H9 (cell line): ENCODE measurements at regions not wholly inside any gene's neighbourhood (a gene's known extent, or its start where the extent isn't known, plus 50 kb on each side); places are given as distances from the start of the nearest gene placed in this dataset.

ENCODE experiments used
- DNase-seq: peaks from one replicate; pipeline ENCODE4 v3.0.0-alpha.2; 2017
- H2AFZ ChIP-seq: one replicate; pipeline ENCODE4 v1.6.1; 2013; ENCODE audit warnings: mild to moderate bottlenecking, low read length, control low read depth, moderate library complexity
- H2AK5ac ChIP-seq: 2 replicates; pipeline ENCODE4 v1.6.1; 2013; ENCODE audit warnings: low read length, control low read depth, mixed read lengths; ENCODE audit not compliant: insufficient read length
- H2BK120ac ChIP-seq: one replicate; pipeline ENCODE4 v1.6.1; 2013; ENCODE audit warnings: low read depth, mild to moderate bottlenecking, low read length, control low read depth, inconsistent platforms; ENCODE audit not compliant: poor library complexity, severe bottlenecking
- H2BK12ac ChIP-seq: 2 replicates; pipeline ENCODE4 v1.6.1; 2013; ENCODE audit warnings: low read length, control low read depth, mixed read lengths, low read depth; ENCODE audit not compliant: insufficient read length
- H2BK15ac ChIP-seq: 2 replicates; pipeline ENCODE4 v1.6.1; 2013; ENCODE audit warnings: low read depth, low read length, control low read depth
- H2BK20ac ChIP-seq: one replicate; pipeline ENCODE4 v1.6.1; 2013; ENCODE audit warnings: low read depth, mild to moderate bottlenecking, low read length, control low read depth, inconsistent platforms; ENCODE audit not compliant: poor library complexity, severe bottlenecking
- H2BK5ac ChIP-seq: 2 replicates; pipeline ENCODE4 v1.6.1; 2013; ENCODE audit warnings: low read length, control low read depth, mixed read lengths; ENCODE audit not compliant: insufficient read length
- H3K14ac ChIP-seq: 2 replicates; pipeline ENCODE4 v1.6.1; 2013; ENCODE audit warnings: low read length, control low read depth; ENCODE audit not compliant: insufficient read depth
- H3K18ac ChIP-seq: 2 replicates; pipeline ENCODE4 v1.6.1; 2013; ENCODE audit warnings: low read depth, mild to moderate bottlenecking, mixed read lengths, low read length, control low read depth; ENCODE audit not compliant: insufficient read length
- H3K23ac ChIP-seq: 2 replicates; pipeline ENCODE4 v1.6.1; 2013; ENCODE audit warnings: low read length, control low read depth, mixed read lengths, low read depth; ENCODE audit not compliant: insufficient read length
- H3K23me2 ChIP-seq: 2 replicates; pipeline ENCODE4 v1.6.1; 2013; ENCODE audit warnings: low read depth, mild to moderate bottlenecking, mixed read lengths, low read length, control low read depth; ENCODE audit not compliant: insufficient read length, poor library complexity, severe bottlenecking
- H3K27ac ChIP-seq: 2 replicates; pipeline ENCODE4 v1.5.1; 2013; ENCODE audit warnings: low read length, control low read depth, mixed read lengths, low read depth; ENCODE audit not compliant: insufficient read length
- H3K27me3 ChIP-seq: 2 replicates; pipeline ENCODE4 v1.6.1; 2013; ENCODE audit warnings: low read length, control low read depth, inconsistent platforms; ENCODE audit not compliant: insufficient read depth
- H3K4ac ChIP-seq: 2 replicates; pipeline ENCODE4 v1.6.1; 2013; ENCODE audit warnings: low read depth, mild to moderate bottlenecking, control low read depth, inconsistent platforms, low read length, moderate library complexity
- H3K4me1 ChIP-seq: 2 replicates; pipeline ENCODE4 v1.6.1; 2013; ENCODE audit warnings: low read length, control low read depth, inconsistent platforms; ENCODE audit not compliant: insufficient read depth
- H3K4me2 ChIP-seq: 2 replicates; pipeline ENCODE4 v1.6.1; 2013; ENCODE audit warnings: low read length, control low read depth, mixed read lengths; ENCODE audit not compliant: insufficient read length, insufficient read depth
- H3K56ac ChIP-seq: 2 replicates; pipeline ENCODE4 v1.6.1; 2013; ENCODE audit warnings: low read depth, mild to moderate bottlenecking, mixed read lengths, low read length, control low read depth; ENCODE audit not compliant: insufficient read length
- H3K79me1 ChIP-seq: 2 replicates; pipeline ENCODE4 v1.6.1; 2013; ENCODE audit warnings: low read depth, mild to moderate bottlenecking, moderate library complexity, low read length, control low read depth, inconsistent platforms; ENCODE audit not compliant: insufficient read depth, poor library complexity, severe bottlenecking
- H3K79me2 ChIP-seq: 2 replicates; pipeline ENCODE4 v1.6.1; 2013; ENCODE audit warnings: low read length, control low read depth, inconsistent platforms; ENCODE audit not compliant: insufficient read depth
- H3K9ac ChIP-seq: 2 replicates; pipeline ENCODE4 v1.6.1; 2013; ENCODE audit warnings: low read length, control low read depth, mixed read lengths; ENCODE audit not compliant: insufficient read length; ENCODE audit errors: extremely low read depth
- H3K9me3 ChIP-seq: one replicate; pipeline ENCODE4 v1.6.1; 2013; ENCODE audit warnings: low read depth, low read length, inconsistent platforms; ENCODE audit not compliant: control insufficient read depth
- H3T11ph ChIP-seq: one replicate; pipeline ENCODE4 v1.6.1; 2013; ENCODE audit warnings: mild to moderate bottlenecking, low read length, control low read depth, inconsistent platforms
- H4K20me1 ChIP-seq: one replicate; pipeline ENCODE4 v1.6.1; 2013; ENCODE audit not compliant: control insufficient read depth, insufficient read length, insufficient read depth
- H4K5ac ChIP-seq: 2 replicates; pipeline ENCODE4 v1.6.1; 2013; ENCODE audit warnings: low read depth, mild to moderate bottlenecking, mixed read lengths, low read length, control low read depth; ENCODE audit not compliant: insufficient read length
- H4K8ac ChIP-seq: replicated peaks from 2 replicates; pipeline ENCODE4 v1.6.1; 2013; ENCODE audit warnings: low read length, control low read depth, mixed read lengths, low read depth; ENCODE audit not compliant: insufficient read length
- H4K91ac ChIP-seq: 2 replicates; pipeline ENCODE4 v1.6.1; 2013; ENCODE audit warnings: low read depth, mild to moderate bottlenecking, moderate library complexity, mixed read lengths, low read length, control low read depth; ENCODE audit not compliant: insufficient read length
- H3K27ac Mint-ChIP-seq, 3 experiments: 2 replicates in 2 of 3; 3 replicates in 1 of 3; pipeline ENCODE4 v1.8.0; 2020 to 2021; ENCODE audit warnings: mixed read lengths in 3 of 3, mild to moderate bottlenecking in 1 of 3, moderate library complexity in 1 of 3
- H3K27me3 Mint-ChIP-seq: 2 replicates; pipeline ENCODE4 v1.8.0; 2021; ENCODE audit warnings: low read depth, mild to moderate bottlenecking, moderate library complexity, mixed read lengths
- H3K36me3 Mint-ChIP-seq, 3 experiments: 2 replicates in 2 of 3; 3 replicates in 1 of 3; pipeline ENCODE4 v1.8.0; 2020 to 2021; ENCODE audit warnings: low read depth in 3 of 3, mixed read lengths in 3 of 3; ENCODE audit not compliant: insufficient read depth in 1 of 3
- H3K4me1 Mint-ChIP-seq, 2 experiments: 2 replicates each; pipeline ENCODE4 v1.8.0; 2020; ENCODE audit warnings: mixed read lengths in 2 of 2
- H3K4me3 Mint-ChIP-seq, 2 experiments: 2 replicates in 1 of 2; 3 replicates in 1 of 2; pipeline ENCODE4 v1.8.0; 2020 to 2021; ENCODE audit warnings: mild to moderate bottlenecking in 2 of 2, mixed read lengths in 2 of 2, moderate library complexity in 1 of 2
- H3K9me3 Mint-ChIP-seq, 2 experiments: 2 replicates in 1 of 2; 3 replicates in 1 of 2; pipeline ENCODE4 v1.8.0; 2020; ENCODE audit warnings: mild to moderate bottlenecking in 2 of 2, mixed read lengths in 2 of 2, moderate library complexity in 1 of 2
- CTCF ChIP-seq: fragments of 200-600 bp; sonication (generic); conservative IDR thresholded peaks from 3 replicates; pipeline ENCODE4 v1.8.0; 2021; ENCODE audit warnings: antibody characterized with exemption, mild to moderate bottlenecking
- WGBS: extraction: QIAGEN DNeasy Blood & Tissue Kit; methylation state at CpG from one replicate; pipeline ENCODE4 v1.1.7; 2013; ENCODE audit warnings: missing lambda C conversion rate, low lambda C conversion rate, mixed read lengths; ENCODE audit not compliant: insufficient read length; ENCODE audit errors: extremely low coverage; 5-methylcytosine and 5-hydroxymethylcytosine counted together

- Histone ChIP-seq H3K56ac (no peak overlapping the region), H3K4me1 (no peaks in the 10 kb centered on the region), H3K4me2 (no peak overlapping the region), H2BK20ac (no peak overlapping the region), H3K9ac (no peak overlapping the region), H3K27me3 (no peaks in the 10 kb centered on the region), H3K23ac (no peak overlapping the region), H2BK12ac (no peak overlapping the region), H2BK120ac (no peak overlapping the region), H3K9me3 (no peaks in the 10 kb centered on the region), H3K79me1 (no peaks in the 10 kb centered on the region), H3K27ac (no peak overlapping the region), H2BK5ac (no peak overlapping the region), H2AFZ (no peak overlapping the region), H3K18ac (no peak overlapping the region), H3T11ph (no peak overlapping the region), H3K23me2 (no peaks in the 10 kb centered on the region), H3K14ac (no peak overlapping the region), H4K8ac (no peak overlapping the region), H4K5ac (no peak overlapping the region), H2AK5ac (no peak overlapping the region), H4K91ac (no peak overlapping the region), H2BK15ac (no peak overlapping the region), H4K20me1 (no peaks in the 10 kb centered on the region), H3K4ac (no peak overlapping the region), H3K79me2 (no peaks in the 10 kb centered on the region)
- Mint-ChIP-seq H3K36me3 (peaks cover 0 to under 1% (median 0%) of the 10 kb centered on the region in 3 experiments; a peak in 1 of 7 replicates), H3K27me3 (no peaks in the 10 kb centered on the region), H3K4me3 (no peak overlapping the region), H3K27ac (no peak overlapping the region), H3K9me3 (peaks cover 6 to 8% of the 10 kb centered on the region in 2 experiments; a peak in 4 of 5 replicates), H3K4me1 (peaks cover 0 to 1% of the 10 kb centered on the region in 2 experiments; a peak in 2 of 4 replicates)
- no CpG with 5 or more reads among the region's 1 CpG for WGBS
- no peak for TF ChIP-seq CTCF
- DNase-seq: no peak
Observed at GRCh38 chr7:92982928-92983327, 134.9 kb downstream of the SAMD9 start.
